Central memory CD8-positive, alpha-beta T cell (primary cell): ENCODE measurements at regions not wholly inside any gene's neighbourhood (a gene's known extent, or its start where the extent isn't known, plus 50 kb on each side); places are given as distances from the start of the nearest gene placed in this dataset.

Source experiments
- ATAC-seq: fragments of 150-1000 bp; cut with Tn5 transposase; replicated peaks from 2 replicates; pipeline ENCODE4 v1.10.0; 2022; ENCODE audit warnings: mild to moderate bottlenecking, moderate FRiP score, moderate number of reproducible peaks; ENCODE audit not compliant: poor library complexity, severe bottlenecking; ENCODE audit errors: extremely low read depth
- DNase-seq, 2 donors: peaks; one replicate each; pipeline ENCODE4 v3.0.0; 2021; ENCODE audit warnings: low spot score in 2 of 2
- H3K27ac Mint-ChIP-seq: one replicate; pipeline ENCODE4 v1.8.0; 2022; ENCODE audit warnings: low read depth, mild to moderate bottlenecking, moderate library complexity, mixed read lengths
- H3K27me3 Mint-ChIP-seq: one replicate; pipeline ENCODE4 v1.8.0; 2022; ENCODE audit warnings: mixed read lengths
- H3K36me3 Mint-ChIP-seq: one replicate; pipeline ENCODE4 v1.8.0; 2022; ENCODE audit warnings: mild to moderate bottlenecking, moderate library complexity, mixed read lengths; ENCODE audit not compliant: insufficient read depth
- H3K4me1 Mint-ChIP-seq: one replicate; pipeline ENCODE4 v1.8.0; 2022; ENCODE audit warnings: mixed read lengths
- H3K4me3 Mint-ChIP-seq: one replicate; pipeline ENCODE4 v1.8.0; 2022; ENCODE audit warnings: mild to moderate bottlenecking, moderate library complexity, mixed read lengths
- H3K9me3 Mint-ChIP-seq: one replicate; pipeline ENCODE4 v1.8.0; 2022; ENCODE audit warnings: mixed read lengths

DNA sequence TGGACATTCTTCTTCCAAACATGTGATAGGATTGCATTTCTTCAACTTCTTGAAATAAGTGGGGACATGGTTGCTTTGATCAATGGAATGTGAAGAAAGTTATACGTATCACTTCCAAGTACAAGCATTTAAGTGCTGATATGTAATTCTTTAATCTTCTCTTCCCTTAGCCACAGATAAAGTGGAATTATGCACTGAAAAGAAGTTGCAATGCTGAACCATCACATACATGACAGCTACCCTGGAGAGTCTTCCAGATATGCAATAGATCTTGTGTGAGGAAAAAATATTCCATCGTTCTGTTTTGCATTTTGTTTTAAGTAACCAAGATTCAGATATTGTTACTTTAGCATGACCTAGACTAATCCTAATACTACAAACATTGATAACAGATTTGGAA, 674.3 kb downstream of the NSUN3 start:
- Mint-ChIP-seq H3K27ac (no peak overlapping the region), H3K4me1 (no peaks in the 10 kb centered on the region), H3K9me3 (peaks cover 12% of the 10 kb centered on the region), H3K4me3 (no peak overlapping the region), H3K27me3 (no peaks in the 10 kb centered on the region), H3K36me3 (no peaks in the 10 kb centered on the region)
- no peak for DNase-seq
- no peak for ATAC-seq

DNA sequence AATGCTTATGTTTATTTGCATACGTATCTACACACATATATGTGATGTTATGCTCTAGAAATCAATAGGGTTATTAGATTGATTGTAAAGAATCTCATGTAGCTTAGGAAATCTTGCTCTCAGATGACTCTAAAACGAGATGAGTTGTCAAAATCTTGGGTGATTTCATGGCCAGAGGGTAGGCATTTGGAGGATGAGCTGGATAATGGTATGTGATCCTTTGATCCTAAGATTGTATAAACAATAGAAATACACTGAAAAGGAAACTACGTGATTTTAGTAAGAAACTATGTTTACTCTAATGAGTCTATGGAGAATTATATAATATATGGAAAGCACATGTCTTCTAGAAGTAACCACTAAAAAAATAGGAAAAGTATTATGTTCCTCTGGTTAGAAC, 676.6 kb downstream of the NSUN3 start:
- Mint-ChIP-seq H3K4me1 (no peaks in the 10 kb centered on the region), H3K27me3 (no peaks in the 10 kb centered on the region), H3K4me3 (no peak overlapping the region), H3K36me3 (no peaks in the 10 kb centered on the region), H3K27ac (no peak overlapping the region), H3K9me3 (peaks cover 19% of the 10 kb centered on the region)
- ATAC-seq: no peak
- DNase-seq: no peak

DNA sequence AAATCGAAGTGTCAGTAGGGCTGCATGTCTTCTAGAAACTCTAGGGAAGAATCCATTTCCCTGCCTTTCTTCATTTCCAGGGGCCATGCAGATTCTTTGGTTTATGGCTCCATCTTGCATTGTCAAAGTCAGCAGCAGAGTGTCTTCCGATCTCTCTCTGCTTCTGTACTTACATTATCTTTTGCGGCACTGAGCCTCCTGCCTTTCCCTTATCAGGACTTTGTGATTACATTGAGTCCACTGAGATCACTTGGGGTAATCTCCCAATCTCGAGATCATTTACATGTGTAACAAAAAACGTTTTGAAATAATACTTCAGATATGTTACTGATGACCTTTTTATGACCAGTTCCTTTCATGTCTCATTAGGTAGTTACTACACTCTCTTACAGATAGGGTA, 695.9 kb downstream of the NSUN3 start:
- H3K36me3 Mint-ChIP-seq: no peaks in the 10 kb centered on the region
- H3K4me1 Mint-ChIP-seq: no peaks in the 10 kb centered on the region
- H3K4me3 Mint-ChIP-seq: no peak overlapping the region
- peaks cover 26% of the 10 kb centered on the region for H3K9me3 Mint-ChIP-seq
- ATAC-seq: no peak
- H3K27me3 Mint-ChIP-seq: no peaks in the 10 kb centered on the region
- no peak for DNase-seq
- H3K27ac Mint-ChIP-seq: no peak overlapping the region

DNA sequence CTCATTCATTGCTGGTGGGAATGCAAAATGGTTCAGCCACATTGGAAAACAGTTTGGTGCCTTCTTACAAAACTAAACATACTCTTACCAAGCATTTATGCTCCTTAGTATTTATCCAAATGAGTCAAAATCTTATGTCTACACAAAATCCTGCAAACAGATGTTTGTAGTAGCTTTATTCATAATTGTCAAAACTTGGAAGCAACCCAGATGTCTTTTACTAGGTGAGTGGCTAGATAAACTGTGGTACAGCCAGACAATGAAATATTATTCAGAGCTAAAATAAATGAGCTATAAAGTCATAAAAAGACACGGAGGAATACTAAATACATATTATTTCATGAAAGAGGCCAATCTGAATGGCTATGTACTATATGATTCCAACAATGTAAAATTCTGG, 709.5 kb downstream of the NSUN3 start:
- H3K4me3 Mint-ChIP-seq: no peak overlapping the region
- ATAC-seq (no peak), DNase-seq (no peak)
- H3K9me3 Mint-ChIP-seq: peaks cover 17% of the 10 kb centered on the region
- no peaks in the 10 kb centered on the region for H3K36me3 Mint-ChIP-seq
- H3K27me3 Mint-ChIP-seq: no peaks in the 10 kb centered on the region
- no peak overlapping the region for H3K27ac Mint-ChIP-seq
- no peaks in the 10 kb centered on the region for H3K4me1 Mint-ChIP-seq

DNA sequence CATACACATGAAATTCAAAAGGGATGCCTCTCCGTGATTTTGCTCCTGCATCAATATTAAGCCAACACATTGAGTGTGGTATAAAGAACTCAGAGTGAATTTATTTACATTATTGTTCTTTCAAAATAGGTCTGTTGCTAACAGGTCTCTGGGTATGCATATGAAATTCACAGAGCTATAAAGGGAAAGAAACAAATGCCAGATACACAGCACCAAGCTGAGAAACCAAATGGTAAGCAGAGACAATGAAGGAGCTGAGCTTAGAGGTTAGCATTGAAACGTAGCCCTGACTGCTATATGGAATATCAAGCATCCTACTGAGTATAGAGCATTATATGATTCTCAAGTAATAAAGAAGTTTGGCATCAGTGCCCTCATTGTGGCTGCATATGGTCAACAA, 712.9 kb downstream of the NSUN3 start:
- peaks cover 6% of the 10 kb centered on the region for H3K9me3 Mint-ChIP-seq
- H3K36me3 Mint-ChIP-seq: no peaks in the 10 kb centered on the region
- no peak overlapping the region for H3K4me3 Mint-ChIP-seq
- ATAC-seq (no peak), DNase-seq (no peak)
- no peaks in the 10 kb centered on the region for H3K4me1 Mint-ChIP-seq
- H3K27ac Mint-ChIP-seq: no peak overlapping the region
- no peaks in the 10 kb centered on the region for H3K27me3 Mint-ChIP-seq

DNA sequence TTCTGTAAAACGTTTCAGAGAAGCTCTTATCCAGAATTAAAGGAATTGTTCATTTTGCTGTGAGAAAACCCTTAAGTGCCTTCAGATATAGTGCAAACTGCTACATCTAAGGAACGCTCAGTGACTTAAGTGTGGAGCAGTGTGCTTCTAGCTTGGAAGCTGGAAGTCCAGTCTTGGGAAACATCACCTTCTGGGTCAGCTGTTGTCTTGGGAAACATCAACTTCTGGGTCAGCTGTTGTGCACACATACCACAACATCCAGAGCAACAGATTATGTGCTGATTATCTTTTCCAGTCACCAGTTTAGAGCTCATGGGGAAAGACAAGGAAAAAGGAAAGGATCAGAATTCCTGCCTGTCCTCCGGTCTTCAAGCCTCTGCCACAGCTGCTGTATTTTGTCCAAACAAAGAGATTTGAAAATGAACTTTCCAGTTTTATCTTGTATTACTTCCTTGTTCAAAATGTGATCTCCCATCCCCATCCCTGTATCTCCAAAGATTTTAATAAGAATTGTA, 713.6 kb downstream of the NSUN3 start:
- DNase-seq (no peak), ATAC-seq (no peak)
- Mint-ChIP-seq H3K36me3 (no peaks in the 10 kb centered on the region), H3K27me3 (no peaks in the 10 kb centered on the region), H3K9me3 (peaks cover 6% of the 10 kb centered on the region), H3K4me1 (no peaks in the 10 kb centered on the region), H3K27ac (no peak overlapping the region), H3K4me3 (no peak overlapping the region)

DNA sequence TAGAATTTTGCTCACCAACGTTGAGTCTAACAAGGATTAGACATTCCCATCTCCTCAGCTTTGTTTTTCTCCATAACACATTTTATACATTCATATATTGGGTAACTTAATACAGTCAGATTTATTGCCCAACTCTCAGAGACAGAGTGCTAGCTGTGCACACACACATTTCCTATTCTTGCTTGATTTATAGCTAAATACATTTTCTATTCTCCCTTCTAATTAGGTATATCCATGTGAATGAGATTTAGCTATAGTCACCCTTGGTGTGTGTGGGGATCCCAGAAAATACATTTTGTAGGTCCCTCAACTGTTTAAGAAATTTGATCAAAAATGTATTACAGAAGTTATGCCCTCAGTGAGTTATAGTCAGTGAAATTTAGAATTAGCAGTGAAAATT, 715.4 kb downstream of the NSUN3 start:
- Mint-ChIP-seq H3K27ac (no peak overlapping the region), H3K4me1 (no peaks in the 10 kb centered on the region), H3K4me3 (no peak overlapping the region)

DNA sequence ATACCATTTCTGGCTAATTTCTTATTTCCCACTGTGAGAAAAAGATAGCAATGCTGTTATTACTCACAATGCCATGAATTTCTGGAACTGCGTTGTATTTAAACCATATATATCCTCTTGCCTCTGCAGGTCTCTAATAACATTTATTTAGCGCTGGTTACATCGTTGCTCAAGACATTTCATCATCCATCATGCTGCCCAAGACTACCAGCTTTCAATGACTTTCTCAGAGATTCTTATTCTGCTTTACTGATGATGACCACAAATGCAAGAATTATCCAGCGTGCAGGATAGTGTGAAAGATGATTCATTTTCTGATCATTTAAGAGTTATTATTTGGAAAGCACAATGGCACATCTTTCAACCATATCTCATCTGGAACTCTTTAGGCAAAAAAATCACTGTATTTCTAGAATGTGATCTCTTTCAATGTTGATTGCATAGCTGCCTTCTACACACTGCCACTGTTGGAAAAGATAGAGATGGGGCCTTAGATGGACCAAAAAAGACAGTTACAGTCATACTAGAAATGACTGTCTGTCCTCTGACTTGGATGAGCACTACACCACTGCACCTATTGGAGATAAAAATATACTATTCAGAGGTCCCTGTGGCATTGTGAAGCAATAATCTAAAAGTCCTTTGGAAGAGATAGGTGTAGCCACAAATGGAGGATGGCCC, 716.1 kb downstream of the NSUN3 start:
- no peak for ATAC-seq
- Mint-ChIP-seq H3K27ac (no peak overlapping the region), H3K27me3 (no peaks in the 10 kb centered on the region), H3K4me1 (no peaks in the 10 kb centered on the region), H3K36me3 (no peaks in the 10 kb centered on the region), H3K9me3 (no peaks in the 10 kb centered on the region), H3K4me3 (no peak overlapping the region)
- DNase-seq: no peak

More for the DNA sequence above, 715.4 kb downstream of the NSUN3 start:
- ATAC-seq (no peak), DNase-seq (no peak)
- Mint-ChIP-seq H3K9me3 (no peaks in the 10 kb centered on the region), H3K27me3 (no peaks in the 10 kb centered on the region), H3K36me3 (no peaks in the 10 kb centered on the region)

DNA sequence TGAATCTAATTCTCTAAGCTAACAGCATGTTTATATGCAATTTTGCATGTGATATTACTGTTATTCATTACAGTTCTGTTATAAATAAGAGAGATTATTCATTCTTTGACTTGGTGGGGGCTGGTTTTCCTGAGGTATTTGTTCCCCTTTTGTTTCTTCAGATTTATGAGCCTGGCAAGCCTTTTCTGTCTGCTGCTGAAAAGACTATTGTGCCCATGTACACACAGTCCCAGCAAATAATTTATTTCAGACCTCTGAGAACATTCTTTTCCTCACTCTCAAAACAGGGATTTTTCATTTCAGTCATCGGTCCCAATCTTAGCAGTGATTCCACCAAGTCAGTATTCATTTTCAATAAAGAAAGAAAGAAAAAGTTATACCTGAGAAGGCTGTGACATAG, 716.8 kb downstream of the NSUN3 start:
- H3K27me3 Mint-ChIP-seq: no peaks in the 10 kb centered on the region
- ATAC-seq (no peak), DNase-seq (no peak)
- H3K4me1 Mint-ChIP-seq: no peaks in the 10 kb centered on the region
- H3K9me3 Mint-ChIP-seq: no peaks in the 10 kb centered on the region
- no peak overlapping the region for H3K4me3 Mint-ChIP-seq
- H3K36me3 Mint-ChIP-seq: no peaks in the 10 kb centered on the region
- no peak overlapping the region for H3K27ac Mint-ChIP-seq

DNA sequence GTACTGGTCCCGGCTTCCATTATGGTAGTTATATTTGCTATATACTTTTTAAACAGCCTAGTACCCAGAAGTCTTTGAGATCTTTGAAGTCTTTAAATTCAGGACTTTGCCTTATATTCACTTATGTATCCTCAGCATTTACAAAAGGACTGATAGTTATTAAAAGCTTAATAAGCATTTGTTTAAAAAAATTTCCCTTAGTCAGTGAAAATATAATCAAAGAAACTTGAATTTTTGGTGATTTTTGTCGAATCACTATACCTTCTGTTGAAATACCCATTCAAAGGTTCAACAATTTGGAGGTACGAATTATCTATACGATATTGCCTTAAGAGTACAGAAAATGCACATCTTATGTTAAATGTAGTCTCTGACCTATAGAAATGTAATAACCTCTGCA, 721.4 kb downstream of the NSUN3 start:
- ATAC-seq (no peak), DNase-seq (no peak)
- H3K4me3 Mint-ChIP-seq: no peak overlapping the region
- no peak overlapping the region for H3K27ac Mint-ChIP-seq
- no peaks in the 10 kb centered on the region for H3K36me3 Mint-ChIP-seq
- H3K27me3 Mint-ChIP-seq: no peaks in the 10 kb centered on the region
- no peaks in the 10 kb centered on the region for H3K4me1 Mint-ChIP-seq
- H3K9me3 Mint-ChIP-seq: no peaks in the 10 kb centered on the region

DNA sequence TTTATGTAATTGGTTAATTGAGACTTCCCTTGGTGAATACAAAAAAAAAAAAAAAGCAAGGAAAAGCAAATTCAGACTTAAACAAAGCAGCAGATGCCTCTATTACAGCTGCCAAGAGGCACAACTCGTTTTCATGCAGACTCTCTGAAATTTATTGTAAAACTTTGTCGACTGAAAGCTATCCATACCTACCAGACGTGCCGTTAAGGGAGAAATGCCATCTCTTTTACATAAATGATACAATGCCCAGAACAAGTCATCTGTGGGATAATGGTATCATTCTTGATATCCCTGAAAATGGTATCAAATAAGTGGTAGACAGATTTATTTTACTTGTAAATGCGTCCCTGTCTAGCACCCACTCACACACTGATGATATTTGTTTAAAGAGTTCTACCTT, 724.2 kb downstream of the NSUN3 start:
- DNase-seq (no peak), ATAC-seq (no peak)
- Mint-ChIP-seq H3K27me3 (no peaks in the 10 kb centered on the region), H3K27ac (no peak overlapping the region), H3K4me1 (no peaks in the 10 kb centered on the region), H3K9me3 (peaks cover 5% of the 10 kb centered on the region), H3K36me3 (no peaks in the 10 kb centered on the region), H3K4me3 (no peak overlapping the region)

DNA sequence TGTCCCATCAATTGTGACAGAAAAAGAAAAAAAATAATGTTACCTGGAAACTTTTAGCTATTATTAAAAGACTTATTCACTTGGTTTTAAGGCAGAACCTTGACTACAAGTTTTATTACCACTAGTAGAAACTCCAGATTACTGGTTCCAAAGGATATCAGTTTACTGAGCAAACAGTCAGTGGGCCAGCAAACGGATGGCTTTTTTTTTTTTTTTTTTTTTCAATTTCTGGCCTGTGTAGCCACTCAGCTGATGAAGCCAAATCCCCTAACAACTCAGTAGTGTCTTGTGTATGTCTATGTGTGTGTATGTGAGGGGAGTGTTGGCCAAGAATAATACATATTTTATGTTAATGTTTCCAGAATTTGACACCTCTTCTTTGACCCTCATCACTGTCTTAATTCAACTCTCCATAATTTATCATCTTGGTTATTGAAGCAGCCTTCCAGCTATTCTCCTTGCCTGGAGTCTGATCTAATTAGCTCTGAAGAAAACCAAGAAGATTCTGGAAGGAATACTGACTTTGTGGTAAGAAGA, 724.9 kb downstream of the NSUN3 start:
- Mint-ChIP-seq H3K27me3 (no peaks in the 10 kb centered on the region), H3K4me1 (no peaks in the 10 kb centered on the region), H3K9me3 (peaks cover 11% of the 10 kb centered on the region), H3K36me3 (no peaks in the 10 kb centered on the region), H3K27ac (no peak overlapping the region), H3K4me3 (no peak overlapping the region)
- ATAC-seq (no peak), DNase-seq (no peak)

DNA sequence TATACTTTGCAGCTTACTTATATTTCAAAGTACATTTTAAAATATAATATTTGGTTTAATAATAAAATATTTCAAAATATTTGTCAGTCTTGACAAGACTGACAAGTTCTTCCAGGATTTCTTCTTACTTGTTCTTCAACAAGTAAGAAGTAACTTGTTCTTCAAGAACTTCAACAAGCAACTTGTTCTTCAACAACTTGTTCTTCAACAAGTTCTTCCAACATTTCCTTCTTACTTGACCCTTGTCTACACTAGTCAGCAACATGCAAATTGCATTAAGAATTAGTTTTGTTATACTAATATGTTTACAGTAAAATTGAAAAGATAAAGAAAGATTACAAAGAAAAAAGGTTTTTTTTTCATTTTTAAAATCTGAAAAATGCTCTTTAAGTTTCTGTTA, 731.7 kb downstream of the NSUN3 start:
- peaks cover 20% of the 10 kb centered on the region for H3K9me3 Mint-ChIP-seq
- H3K27me3 Mint-ChIP-seq: no peaks in the 10 kb centered on the region
- no peak overlapping the region for H3K27ac Mint-ChIP-seq
- no peaks in the 10 kb centered on the region for H3K36me3 Mint-ChIP-seq
- H3K4me1 Mint-ChIP-seq: no peaks in the 10 kb centered on the region
- H3K4me3 Mint-ChIP-seq: no peak overlapping the region
- DNase-seq (no peak), ATAC-seq (no peak)
